GM21717 (cell line): ENCODE measurements at regions not wholly inside any gene's neighbourhood (a gene's known extent, or its start where the extent isn't known, plus 50 kb on each side); places are given as distances from the start of the nearest gene placed in this dataset.

Experiments used
- ATAC-seq: cut with Tn5 transposase; IDR thresholded peaks from one replicate; pipeline ENCODE4 v1.9.1; 2021; ENCODE audit warnings: mild to moderate bottlenecking, moderate library complexity; ENCODE audit not compliant: unreplicated experiment

DNA sequence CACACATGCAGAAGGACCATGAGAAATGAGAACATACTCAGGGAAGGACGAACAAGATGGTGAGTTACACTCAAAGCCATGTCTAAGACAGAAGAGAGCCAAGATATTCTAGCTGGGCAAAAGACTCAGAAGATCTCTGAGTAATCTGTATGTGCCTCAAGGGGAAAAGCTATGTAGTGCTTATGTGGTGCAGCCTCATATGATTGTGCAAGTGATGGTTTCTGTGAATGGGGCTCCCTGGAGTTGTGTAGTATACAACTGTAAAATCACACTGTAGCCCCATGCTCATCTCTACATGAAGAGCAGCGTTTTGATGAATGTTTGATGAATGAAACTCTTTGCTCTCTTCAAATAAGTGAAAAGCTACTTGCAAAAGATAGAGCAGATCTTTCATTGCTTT lies 57.5 kb downstream of the OSR1 start:
- no peak for ATAC-seq

DNA sequence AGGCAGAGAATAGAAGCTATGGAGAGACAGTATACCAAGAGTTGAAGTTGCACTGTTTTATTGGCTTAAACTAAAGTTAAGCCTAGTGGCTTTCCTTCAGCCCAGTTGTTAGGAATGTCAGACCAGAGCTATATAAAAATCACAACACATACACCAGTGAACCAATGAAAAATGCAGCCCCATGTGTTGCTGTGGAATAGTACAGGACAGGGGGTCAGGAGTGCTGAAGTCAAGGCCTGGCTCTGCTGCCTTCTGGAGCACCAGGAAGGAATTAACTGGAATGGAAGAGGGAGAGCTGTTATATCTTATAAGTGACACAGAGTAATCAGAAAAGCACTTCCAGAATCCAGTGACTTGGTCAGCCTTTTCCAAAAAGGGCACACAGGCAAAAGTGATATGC lies 58.9 kb downstream of the OSR1 start:
- no peak for ATAC-seq

GRCh38 chr2:19299032-19299431 lies 59.4 kb downstream of the OSR1 start:
- no peak for ATAC-seq

DNA sequence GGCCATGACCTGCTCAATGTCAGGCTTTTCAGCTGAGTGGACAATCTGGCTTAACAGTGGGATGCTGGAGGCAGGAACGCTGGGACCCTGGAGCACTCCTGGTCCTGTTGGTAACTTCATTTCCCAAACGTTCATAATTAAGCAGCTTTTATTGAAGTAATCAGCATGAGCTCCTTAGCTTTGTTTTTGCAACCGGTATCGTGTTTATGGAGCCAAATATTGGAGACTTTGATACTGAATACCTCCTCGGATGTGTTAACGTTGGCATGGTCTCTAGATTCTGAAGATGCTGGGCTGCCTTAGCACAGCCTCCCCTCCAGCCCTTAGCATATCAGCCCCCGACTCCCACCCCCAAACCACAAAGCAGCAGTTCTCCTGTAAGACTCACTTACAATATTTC lies 60.7 kb downstream of the OSR1 start:
- ATAC-seq, result no peak

- no peak for ATAC-seq
These were observed 62.4 kb downstream of the OSR1 start for GRCh38 chr2:19295998-19296502.

- ATAC-seq, result no peak
These were observed 66.4 kb downstream of the OSR1 start for GRCh38 chr2:19292007-19292406.

DNA sequence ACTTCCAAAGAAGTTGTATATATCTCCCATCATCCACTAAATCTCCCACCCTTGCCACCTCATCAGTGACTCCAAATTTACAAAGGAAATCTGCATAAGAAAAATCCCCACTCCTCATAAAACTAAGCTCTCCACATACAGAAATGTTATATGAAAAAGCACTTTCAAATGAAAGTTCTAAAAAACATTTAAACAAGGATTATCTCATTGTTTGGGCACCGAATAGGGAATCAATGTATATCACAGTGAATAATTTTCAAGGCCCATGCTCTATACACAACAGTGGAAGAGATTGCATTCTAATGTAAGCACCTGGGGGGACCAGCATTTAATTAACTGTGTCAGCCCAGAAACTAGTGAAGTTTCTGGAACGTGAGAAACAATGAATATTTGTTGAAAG lies 70.1 kb downstream of the OSR1 start:
- ATAC-seq, result no peak

DNA sequence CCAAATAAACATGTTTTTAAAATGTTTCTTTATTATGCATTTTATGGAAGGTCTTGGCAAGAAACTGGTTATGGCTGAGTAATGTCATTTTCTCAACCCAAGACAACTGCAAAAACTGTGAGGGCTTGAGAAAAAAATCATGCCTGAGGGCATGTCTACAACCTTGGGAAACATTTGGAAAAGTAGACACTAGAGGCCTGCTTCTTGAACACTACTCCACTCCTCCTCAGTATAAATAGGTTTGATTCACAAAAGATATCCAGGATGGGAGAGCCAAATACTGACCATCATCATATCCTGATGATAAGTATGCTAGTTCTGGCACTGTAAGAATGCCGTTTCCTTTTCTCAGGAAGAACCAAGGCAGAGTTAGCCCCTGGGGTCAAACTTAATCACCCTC lies 71.1 kb downstream of the OSR1 start:
- no peak for ATAC-seq

DNA sequence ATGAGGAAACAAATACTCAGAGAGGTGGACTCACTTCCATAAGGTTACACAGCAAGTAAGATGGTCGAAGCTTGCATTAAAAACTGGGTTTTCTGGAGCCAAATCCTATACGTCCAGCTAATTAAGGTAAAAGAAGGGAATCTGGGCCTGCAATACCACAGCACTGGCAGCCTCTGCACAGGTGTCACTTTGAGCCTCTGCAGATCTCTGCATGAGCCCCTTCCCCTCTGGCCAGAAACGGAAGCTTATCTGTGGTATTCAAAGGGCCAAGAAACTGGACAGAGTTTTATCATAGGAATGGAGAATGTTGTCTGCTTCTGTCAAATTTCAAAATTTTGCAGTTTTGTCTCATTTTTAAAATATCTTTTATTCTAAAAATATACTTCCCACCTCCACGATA lies 76.1 kb downstream of the OSR1 start:
- ATAC-seq, result no peak

DNA sequence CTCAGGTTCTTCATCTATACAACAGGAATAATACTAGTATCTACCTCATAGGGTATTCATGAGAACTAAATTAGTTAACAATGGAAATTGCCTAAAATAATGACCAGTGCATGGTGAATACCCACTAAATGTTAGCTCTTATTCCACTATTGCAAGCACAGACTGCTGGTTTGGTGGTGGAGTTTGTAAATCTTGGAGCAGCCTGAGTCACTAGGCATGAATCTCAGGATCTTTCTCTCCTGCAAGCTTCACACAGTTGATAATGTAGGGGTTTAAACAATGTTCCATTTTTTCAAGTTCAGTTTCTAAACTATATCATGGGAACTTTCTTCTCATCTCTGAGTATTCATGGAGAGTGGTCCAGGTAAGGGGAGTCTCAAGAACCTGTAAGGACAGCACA lies 84.0 kb downstream of the OSR1 start:
- no peak for ATAC-seq

- no peak for ATAC-seq
These were observed 85.4 kb downstream of the OSR1 start for GRCh38 chr2:19272941-19273470.

DNA sequence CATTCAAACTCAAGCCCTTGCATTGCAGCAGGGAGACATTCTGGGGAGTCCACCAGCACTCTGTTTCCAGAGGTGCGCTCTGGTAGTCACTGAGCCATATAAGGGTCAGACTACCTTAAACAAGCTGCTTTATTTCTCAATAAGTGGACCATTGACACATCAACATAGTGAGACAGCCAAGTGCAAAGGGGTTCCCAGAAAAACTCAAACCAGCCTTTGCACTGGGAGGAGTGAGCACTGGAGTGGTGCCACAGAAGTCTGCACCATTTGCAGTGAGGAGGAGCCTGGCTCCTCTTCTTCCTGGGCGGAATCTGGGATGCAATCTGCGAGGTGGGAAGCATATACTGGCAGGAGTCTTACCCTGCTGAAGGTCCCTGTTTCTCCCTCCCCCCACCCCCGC lies 86.4 kb downstream of the OSR1 start:
- no peak for ATAC-seq

- no peak for ATAC-seq
These were observed 93.6 kb downstream of the OSR1 start for GRCh38 chr2:19264852-19265251.

DNA sequence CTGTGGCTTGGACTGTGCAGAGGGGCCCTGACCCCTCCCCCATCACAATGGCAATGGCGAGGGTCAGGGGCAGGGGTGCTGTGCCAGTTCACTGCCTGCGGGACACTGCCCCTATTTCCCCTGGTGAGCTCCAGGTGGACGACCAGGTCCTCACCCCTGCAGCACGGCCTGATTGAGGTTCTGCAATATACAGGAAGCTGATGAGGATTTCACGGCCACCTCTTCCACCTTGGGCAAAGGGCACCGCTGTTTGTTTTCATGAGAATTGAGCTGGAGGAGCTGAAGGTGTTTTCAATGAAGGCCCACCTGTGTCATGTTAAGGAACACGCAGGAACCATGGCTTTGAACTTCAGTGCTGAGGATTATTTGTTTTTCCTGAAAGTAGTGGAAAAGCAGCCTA lies 96.3 kb downstream of the OSR1 start:
- no peak for ATAC-seq

DNA sequence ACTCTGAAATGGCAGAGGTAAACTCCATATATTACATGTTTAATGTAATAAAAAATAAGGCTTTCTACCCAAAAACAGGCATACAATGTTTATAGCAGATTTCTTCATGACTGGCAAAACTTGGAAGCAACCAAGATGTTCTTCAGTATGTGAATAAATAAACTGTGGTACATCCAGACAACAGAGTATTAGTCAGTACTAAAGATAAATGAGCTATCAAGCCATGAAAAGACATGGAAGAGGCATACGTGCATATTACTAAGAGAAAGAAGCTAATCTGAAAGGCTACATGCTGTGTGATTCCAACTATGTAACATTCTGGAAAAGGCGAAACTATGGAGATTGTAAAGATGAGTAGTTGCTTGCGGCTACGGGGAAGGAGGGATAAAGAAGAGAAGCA lies 97.4 kb downstream of the OSR1 start:
- ATAC-seq, result no peak

- no peak for ATAC-seq
These were observed 102.3 kb downstream of the OSR1 start for GRCh38 chr2:19256121-19256601.

DNA sequence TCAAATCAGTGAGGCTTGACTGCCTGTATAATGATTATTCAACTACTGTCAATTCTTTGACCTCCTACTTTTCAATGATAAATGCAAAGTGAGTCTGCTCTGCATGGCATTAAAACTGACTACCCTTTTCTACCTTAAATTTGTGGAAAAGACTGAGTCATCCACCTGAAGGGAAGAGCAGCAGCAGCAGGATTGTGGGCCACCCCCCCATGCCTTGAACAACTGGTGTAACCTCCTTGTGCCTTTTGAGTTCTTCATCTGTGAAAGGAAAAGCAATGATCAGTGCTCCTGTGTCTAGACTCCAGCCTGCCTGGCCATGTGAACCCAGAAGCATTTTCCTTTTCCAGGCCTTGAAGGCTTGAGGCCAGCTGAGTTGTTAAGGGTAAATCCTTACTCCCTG lies 102.9 kb downstream of the OSR1 start:
- ATAC-seq, result no peak

DNA sequence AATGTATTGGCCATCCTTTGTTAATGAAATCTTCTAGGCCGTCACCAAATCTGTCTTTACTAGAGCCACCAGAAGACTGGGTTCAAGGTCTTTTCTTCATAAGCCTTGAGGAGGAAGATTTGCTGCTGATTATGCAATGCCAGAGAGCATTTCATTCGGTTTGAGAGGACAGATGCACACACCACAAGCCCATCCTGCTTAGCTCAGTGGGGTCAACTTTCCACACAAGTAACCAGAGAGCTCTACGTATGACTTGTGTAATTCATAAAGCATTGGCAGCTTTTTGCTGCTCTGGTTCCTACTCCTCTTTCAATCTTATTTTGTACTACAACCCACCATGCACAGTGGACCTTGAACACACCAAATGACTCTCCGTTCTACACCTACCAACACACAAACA lies 106.9 kb downstream of the OSR1 start:
- ATAC-seq, result no peak

- no peak for ATAC-seq
These were observed 107.5 kb downstream of the OSR1 start for GRCh38 chr2:19250906-19251305.

- ATAC-seq, result no peak
These were observed 111.2 kb downstream of the OSR1 start for GRCh38 chr2:19247186-19247585.

DNA sequence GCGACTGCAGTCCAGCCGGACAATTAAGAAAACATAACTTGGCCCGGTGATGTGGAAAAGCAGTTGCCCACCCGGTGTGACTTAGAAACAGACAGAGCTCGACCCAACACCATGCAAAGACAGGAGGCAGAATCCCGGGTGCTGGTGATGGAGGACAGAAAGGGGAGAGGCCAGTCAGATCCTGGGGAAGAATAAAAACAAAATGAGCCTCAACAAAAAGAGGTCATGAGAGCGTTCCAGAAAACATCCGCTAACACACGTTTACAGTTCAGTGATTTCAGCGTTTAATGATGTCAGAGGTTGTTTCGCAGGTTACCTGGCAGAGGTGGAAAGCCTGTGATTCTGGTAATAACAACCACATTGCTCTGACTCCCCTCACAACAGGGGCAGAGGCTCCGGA lies 111.9 kb downstream of the OSR1 start:
- no peak for ATAC-seq

- ATAC-seq, result no peak
These were observed 113.7 kb downstream of the OSR1 start for GRCh38 chr2:19244460-19245363.
